Activated naive CD4-positive, alpha-beta T cell (primary cell): ENCODE measurements at regions not wholly inside any gene's neighbourhood (a gene's known extent, or its start where the extent isn't known, plus 50 kb on each side); places are given as distances from the start of the nearest gene placed in this dataset.
"Not testable (repeated sequence)": the region's sequence is repeated elsewhere in the genome, so short reads cannot be mapped to it uniquely, and the experiment has no call there.

Experiments used
- DNase-seq, 4 experiments: peaks; one replicate each; lab custom pipeline; 2025; lab: John Stamatoyannopoulos, UW

GRCh38 chr5:167413506-167413905 is 877.9 kb upstream of the WWC1 start:
- no peak for DNase-seq

GRCh38 chr5:167414611-167415010 is 876.8 kb upstream of the WWC1 start:
- DNase-seq = no peak

DNA sequence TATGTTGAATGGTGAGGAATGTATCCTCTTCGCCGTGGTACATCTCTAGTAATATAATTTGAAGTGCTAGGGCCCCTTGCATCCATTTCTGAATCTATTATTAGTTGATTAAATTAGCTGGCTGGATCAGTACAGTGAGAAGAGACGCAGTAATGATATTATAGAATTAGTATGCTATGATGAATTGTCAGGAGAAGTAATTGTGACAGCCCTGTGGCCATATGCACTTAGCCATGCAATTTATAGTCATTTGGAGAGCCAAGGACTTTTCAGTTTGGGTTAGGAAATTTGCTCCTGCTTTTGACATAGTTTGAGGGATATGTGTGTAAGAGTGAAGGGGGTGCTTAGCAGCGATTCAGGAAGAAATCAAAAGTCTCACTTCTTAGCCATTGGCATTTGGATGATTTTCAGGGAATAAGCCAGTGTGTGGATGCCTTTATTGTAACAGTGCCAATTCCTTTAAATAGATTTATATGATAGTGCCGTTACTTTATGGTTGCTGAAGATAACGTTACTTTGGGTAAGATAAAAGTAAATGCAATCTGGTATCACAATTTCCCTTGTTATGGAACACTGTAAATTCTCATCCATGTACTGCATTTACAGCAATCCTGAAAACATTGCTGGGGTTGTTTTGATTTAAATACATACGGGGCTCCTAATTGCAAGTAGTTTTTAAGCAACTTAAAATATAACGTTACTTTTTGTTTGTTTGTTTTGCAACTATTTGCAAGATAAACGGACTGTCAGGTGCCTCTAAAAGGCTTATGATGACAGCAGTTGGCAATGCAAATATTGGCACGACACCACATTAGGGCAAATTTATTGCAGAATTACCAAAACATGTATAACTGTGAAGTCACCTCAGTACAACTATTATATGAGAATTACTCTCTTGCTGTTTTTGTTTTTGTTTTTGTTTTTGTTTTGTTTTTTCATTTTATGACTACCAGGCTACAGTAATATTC is 875.4 kb upstream of the WWC1 start:
- no peak for DNase-seq

DNA sequence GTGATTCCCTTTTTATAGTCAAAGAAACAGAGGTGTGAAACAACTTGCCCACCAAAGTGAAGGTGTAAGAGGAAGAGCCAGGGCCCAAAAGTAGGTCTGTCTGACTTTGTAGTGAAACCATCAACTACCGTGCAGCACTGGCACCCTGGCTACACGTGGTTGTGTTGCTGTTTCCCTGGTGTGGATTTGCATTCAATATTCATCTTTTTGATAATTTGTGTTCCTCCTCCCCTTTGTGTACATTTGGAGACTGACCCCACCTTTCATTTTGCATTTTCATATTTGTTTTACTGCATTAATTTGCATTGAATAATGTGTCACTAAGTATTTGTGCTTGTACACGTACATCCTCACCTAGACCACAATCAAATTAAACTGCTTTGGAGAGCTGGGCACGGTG is 873.8 kb upstream of the WWC1 start:
- DNase-seq = no peak

GRCh38 chr5:167425161-167425560 is 866.3 kb upstream of the WWC1 start:
- no peak for DNase-seq

DNA sequence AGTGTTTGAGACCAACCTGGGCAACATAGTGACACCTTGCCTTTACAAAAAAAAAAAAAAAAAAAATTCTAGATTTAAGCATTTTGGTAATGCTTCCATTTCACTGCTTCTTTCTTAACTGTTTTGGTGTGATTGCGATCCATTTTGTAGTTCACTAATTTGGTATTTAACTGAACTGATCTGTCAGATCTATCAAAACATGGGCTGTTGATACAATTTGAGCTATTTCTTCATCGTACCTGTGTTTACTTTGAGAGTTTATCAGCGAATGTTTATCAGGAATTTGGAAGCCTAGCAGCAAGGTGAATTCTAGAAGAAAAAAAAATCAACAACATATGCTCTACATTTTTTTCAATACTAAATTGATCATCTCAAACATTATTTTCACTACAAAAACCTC is 864.9 kb upstream of the WWC1 start:
- no peak for DNase-seq

- not testable (repeated sequence) for DNase-seq
Measured at GRCh38 chr5:167427641-167428040, 863.8 kb upstream of the WWC1 start.

GRCh38 chr5:167440846-167441245 is 850.6 kb upstream of the WWC1 start:
- DNase-seq = no peak

DNA sequence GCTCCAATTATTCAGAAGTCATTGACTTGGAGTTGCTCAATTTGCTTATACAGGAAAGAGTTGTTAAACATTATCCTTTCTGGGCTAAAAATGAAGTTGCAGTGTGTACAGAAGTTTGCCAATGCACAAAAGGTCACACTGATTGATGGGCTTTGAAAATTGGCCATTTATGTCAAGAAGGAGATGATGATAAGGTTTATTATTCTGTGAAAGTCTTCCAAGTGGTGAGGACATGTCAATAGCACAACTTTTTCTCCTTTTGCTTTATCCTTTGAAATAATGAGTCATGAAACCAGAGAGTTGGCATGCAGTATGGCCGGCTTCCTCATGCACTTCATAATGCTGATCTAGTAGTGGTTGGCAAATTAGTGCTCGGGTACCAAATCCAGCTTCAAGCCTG is 848.5 kb upstream of the WWC1 start:
- no peak for DNase-seq

- no peak for DNase-seq
Measured at GRCh38 chr5:167447466-167448375, 843.7 kb upstream of the WWC1 start.

- no peak for DNase-seq
Measured at GRCh38 chr5:167448376-167448775, 843.1 kb upstream of the WWC1 start.

GRCh38 chr5:167451076-167451475 is 840.4 kb upstream of the WWC1 start:
- no peak for DNase-seq

- no peak for DNase-seq
Measured at GRCh38 chr5:167452136-167452535, 839.3 kb upstream of the WWC1 start.

DNA sequence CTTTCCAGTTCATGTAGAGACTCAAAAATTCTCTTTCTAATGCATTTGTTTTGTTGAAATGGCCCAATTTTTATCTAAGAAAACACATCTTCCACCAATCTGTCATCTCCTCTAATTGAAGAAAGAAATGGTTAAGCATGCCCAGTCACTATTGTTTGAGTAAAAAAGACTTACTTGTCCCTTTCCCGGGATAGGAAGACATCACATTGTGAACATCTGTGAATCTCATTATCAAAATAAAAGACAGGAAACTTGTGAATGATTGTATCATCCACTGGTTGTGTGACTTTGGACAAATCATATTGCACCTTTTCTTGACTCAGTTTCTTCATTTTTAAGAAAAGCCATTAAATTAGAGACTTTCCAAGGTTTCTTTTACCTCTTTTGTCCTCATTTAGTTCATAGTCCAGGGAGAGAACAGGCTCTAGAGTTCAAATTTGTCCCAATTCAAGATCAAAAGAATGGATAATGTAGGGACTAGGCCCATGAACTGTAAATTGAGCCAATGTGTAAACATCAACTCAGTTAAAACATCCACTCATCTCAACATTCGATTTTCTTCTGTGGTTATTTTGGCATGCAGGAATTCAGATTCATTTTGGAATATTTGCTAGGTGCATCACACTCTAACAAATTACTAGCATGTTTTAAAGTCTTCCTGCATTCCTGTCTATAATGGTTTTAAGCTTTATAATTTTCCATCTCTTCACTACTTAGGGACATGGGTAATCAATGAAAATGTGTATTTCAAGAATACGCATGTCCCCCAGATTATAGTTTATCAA is 838.0 kb upstream of the WWC1 start:
- DNase-seq = no peak

DNA sequence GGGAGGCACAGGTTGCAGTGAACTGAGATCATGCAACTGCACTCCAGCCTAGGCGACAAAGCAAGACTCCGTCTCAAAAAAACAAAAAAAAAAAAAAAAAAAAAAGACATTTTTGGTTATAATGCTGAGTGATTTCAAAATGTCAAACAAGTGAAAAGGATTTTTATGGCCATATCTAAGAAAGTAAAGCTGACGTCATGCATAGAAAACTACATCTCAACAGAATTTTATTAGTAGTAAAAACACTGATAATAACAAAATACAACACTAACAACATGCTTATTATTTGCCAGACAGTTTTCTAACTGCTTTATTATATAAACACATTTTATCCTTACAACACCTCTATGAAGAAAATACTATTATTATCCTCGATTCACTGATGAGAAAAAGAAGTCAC is 833.0 kb upstream of the WWC1 start:
- DNase-seq = no peak

DNA sequence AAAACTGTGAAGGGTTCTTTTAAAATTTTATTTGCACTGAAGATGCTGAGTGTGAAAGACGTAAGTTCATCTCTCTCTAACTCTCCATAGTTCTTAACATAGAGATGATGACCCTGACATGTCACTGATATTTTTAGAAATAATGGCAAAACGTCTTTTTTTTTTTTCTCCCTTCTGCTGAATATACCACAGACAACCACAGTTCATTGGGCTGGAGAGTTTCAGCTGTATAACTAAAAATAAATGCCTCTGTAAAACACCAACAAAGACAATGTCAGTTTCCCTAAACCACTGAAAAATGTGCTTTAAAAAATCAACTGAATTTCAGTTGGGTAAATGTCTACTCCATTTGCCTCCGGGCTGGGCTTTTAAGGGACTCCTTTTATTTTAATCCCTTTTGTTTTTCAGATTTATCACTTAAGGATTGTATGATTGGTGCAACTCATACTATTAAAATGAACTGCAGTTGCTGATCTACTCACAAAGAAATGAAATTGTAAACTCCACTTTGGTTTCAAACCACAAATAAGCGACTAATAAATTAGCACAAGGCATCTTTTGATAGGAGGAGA is 830.9 kb upstream of the WWC1 start:
- DNase-seq = no peak

DNA sequence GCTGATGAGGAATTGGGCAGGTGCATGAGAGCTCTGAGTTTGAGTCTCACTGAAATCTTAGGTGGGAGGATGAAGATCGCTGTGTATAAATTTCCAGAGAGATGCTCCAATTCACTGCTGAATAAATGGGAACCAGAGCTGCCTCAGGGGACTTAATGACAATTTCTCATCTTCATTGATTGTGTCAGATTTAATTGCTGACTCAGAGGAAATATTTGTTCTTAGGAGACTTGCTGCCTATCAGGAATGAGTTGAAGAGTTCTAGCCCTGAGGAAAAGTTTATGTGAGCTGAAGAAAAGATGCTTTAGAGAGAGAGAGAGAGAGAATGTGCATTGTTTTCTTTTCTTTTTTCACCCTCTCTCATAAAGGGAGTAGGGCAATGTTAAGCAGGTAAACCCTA is 827.5 kb upstream of the WWC1 start:
- DNase-seq = no peak

DNA sequence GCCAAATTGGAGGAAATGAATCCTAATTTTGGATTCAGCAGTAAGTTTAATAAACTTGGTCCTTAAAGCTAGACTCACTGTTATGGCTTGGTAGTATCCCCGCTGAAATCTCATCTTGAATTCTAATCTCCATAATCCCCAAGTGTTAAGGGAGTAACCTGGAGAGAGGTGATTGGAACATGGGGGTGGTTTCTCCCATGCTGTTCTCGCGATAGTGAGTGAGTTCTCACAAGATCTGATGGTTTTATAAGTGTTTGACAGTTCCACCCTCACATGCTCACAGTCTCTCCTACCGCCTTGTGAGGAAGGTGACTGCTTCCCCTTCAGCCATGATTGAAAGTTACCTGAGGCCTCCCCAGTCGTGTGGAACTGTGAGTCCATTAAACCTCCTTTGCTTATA is 824.5 kb upstream of the WWC1 start:
- no peak for DNase-seq

DNA sequence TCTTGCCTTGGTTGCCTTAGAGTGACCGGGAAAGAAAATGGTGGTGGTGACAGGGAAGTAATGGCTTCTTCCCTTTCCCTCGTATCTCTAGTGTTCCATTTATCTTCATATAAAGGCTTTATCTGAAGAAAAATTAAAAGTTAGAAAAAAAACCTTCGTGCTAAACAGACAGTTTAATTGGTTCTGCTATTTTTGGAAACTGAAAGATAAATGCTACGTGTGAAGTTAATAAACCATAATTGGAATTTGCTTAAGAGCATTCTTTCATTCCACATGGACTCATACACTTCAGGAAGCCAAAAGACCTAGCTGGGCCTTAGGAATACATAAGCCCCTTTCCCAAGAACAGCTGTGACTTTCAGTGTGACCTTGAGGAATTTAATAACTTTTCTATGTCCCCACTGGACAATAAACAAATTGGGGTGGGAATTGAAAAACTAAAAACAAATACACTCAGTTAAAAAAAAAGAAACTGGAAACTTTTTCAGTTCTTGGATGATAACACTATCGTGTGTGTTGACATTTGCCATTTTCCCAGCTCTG is 818.8 kb upstream of the WWC1 start:
- no peak for DNase-seq

- no peak for DNase-seq
Measured at GRCh38 chr5:167478188-167478587, 813.3 kb upstream of the WWC1 start.

- no peak for DNase-seq
Measured at GRCh38 chr5:167479779-167480178, 811.7 kb upstream of the WWC1 start.
